NOMO-1 treated with dmso at 0.1 percent for 144 hours (cell line): ENCODE measurements at regions not wholly inside any gene's neighbourhood (a gene's known extent, or its start where the extent isn't known, plus 50 kb on each side); places are given as distances from the start of the nearest gene placed in this dataset.

Experiments used
- DNase-seq: peaks from one replicate; lab custom pipeline; 2025; ENCODE audit not compliant: unreplicated experiment; lab: John Stamatoyannopoulos, UW

DNA sequence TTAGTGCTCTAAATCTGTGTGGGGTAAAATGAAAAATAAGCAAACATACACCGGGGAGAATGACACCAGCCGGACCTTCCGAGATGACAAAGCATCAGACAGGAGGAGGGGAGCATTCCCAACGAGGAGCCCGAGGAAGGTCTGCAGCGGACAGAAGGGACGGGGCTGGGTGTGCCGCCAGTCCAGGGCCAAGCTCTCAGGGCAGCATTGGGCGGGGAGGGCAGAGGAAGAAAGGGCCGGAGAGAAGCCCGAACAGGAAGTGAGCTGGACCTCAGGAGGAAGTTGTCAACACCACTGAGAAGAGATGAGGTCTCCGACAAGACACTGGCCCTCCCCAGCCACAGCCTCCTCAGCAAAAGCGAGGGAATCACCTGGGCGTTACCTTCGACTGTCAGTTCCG lies 182.6 kb upstream of the RNF32 start:
- DNase-seq, result no peak

DNA sequence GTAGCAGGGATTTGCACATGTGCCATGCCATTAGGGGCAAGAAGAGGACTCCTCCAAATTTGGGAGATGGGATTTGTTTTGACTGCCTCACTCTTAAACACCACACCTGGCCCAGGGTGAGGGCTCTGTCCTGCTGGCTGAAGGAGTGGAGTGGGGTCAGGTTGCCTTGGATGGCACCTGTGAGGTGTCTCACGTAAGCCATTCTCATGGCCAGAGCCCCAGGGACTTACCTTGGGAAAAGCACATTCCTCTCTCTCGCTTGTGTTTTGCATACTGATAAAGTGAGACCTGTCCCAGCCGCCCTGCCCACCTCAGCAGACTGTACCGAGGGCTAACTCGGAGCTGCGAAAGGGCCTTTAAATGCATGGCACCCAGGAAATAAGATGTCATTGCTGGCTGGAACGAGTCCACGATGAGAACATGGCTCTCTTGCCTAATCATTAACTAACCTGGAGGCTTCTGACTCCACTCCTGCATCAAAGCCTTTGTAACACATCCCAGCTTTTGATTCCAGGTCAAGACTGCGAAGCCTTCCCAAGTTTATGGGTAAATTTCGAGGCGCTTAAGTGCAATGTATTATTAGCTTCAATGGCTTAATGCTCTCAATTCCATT lies 184.0 kb upstream of the RNF32 start:
- DNase-seq, result no peak

DNA sequence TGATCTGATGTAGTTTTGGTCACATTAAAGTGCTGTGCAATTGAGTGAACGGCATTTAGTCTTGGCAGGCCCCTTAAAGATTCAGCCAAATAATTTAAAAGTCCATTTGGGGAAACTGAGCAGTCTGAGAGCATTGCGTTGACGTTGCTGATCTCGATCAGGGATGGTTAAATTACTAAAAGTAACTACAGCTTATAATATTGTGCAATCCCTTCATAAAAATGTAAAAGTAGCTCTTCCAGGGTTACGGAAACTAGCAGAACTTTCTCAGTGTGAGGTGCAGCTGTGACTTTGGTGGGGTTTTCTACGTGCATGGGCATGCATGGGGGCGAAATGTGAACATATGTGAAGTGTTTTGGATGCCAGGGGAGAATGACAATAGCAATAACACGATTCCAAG lies 184.5 kb upstream of the RNF32 start:
- no peak for DNase-seq

DNA sequence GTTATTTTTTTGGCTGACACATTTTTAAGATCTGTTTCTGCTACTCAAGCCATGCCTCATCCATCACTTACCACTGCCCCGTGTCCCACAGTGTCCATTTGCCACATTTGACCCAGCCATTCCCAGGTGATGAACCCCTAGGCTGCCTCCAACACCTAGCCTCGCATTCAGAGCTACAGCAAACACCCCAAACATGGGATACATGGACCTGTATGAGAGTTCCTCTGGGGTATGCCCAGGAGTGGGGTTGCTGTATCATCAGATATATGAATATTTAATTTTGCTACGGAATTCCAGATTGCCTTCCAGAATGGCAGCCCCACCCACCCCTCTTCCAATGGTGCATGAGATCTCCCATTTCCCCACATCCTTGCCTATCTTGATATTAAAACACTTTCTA lies 190.1 kb upstream of the RNF32 start:
- no peak for DNase-seq

DNA sequence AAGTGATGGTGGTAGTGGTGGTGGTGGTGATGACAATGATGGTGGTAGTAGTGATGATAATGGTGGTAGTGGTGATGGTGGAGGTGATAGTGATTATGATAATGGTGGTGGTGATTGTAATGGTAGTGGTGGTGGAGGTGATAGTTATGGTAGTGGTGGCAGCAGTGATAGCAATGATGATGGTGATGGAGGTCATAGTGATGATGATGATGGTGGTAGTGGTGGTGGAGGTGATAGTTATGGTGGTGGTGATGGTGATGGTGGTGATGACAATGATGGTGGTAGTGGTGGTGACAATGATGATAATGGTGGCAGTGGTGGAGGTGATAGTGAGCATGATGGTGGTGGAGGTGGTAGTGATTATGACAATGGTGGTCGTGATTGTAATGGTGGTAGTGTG lies 191.7 kb upstream of the RNF32 start:
- DNase-seq, result no peak

DNA sequence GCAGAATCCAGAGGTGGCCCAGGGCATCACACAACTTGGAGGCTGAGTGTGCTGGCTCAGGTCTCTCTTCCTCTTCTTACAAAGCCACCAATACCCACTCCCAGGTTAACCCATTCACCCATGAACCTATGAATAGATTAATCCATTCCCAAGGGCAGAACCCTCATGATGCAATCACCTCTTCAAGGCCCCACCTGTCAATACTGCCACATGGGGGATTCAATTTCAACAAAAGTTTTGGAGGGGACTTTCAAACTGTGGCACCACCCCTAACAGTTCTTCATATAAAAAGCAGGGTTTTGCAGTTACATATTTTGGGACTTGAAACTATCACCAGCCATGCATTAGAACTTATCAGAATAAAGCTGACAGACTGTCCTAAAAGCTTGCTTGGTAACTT lies 193.6 kb upstream of the RNF32 start:
- no peak for DNase-seq

DNA sequence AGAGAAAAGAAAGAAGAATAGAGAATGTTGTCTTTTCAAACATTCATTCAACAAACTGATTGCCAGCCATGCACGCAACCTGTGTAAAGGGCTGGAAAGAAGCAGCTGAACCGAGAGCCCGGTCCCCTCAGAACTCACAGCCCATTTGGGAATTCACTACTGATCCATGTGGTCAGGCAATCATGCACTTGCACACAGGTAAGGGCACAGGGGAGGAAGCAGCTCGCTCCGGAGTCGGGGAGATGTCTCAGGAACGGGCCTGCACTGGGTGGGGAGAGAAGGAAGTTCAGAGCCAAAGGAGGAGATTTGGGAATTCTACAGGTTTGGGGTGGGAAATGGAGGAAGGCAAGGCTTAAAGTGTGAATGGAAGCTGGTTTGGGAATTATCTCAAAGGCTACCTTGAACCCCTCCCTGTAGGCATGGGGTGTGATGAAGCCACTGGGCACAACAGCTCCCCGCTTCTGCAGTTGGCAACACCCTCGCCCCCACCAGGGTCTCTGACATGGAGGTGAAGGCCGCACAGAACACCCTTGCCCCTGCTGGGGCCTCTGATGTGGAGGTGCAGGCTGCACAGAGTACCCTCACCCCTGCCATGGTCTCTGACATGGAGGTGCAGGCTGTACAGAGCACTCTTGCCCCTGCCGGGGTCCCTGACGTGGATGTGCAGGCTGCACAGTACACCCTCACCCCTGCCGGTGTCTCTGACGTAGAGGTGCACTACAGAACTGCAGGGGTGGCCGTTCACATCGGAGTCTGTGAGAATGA lies 194.4 kb upstream of the RNF32 start:
- no peak for DNase-seq

DNA sequence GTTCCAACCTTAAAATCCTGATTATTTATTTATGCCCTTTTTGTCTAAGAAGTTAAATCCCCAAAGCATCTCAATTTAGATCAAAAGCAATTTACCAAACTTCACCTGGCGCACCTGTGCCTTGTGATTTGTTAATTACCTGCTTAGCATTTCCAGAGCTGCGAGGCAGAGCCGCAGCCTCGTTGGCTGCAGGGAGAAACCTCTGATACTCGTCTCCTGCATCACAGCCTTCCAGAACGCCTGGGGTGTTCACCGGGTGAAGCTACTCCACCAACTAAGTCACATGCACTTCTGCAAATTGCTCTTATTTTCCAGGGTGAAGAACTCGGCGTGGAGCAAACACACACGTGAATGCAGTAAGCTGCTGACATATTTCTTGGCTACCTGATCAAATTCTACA lies 198.1 kb upstream of the RNF32 start:
- no peak for DNase-seq

DNA sequence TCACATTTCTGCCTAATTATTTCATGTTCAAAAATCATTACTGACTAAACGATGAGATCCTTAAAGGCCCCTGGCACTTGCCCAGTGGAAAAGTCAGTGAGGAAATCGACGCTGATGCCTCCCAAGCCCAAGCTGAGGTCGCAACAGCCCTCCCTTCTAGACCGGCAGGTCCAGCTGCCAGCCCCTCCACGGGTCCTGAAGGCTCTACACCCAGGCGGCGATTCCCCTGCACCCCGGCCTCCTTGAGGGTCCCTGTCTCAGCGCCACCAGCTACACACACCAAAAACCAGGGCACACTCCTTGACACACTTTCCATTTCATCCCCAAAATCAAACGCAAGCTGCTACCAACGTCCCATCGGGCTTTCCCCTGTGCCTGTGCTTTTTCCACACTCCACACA lies 200.1 kb upstream of the RNF32 start:
- DNase-seq, result no peak

DNA sequence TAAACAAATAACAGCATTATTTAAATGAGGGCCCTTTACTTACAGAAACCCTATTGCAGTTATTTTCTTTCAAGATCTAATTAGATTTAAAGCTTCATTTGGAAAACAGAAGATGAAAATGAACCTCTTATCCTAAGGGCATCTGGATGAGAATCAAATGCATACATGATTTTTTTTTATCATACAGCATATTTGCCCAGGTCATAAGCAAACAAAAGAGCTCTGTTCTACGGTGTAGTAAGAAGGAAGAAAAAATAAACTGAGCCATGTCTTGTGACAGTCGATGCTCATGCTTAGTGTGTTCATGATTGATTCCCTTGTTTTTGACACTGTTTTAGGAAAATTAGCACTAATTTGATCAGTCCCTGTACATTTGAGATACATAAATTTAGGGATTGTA lies 202.6 kb upstream of the RNF32 start:
- DNase-seq, result no peak

DNA sequence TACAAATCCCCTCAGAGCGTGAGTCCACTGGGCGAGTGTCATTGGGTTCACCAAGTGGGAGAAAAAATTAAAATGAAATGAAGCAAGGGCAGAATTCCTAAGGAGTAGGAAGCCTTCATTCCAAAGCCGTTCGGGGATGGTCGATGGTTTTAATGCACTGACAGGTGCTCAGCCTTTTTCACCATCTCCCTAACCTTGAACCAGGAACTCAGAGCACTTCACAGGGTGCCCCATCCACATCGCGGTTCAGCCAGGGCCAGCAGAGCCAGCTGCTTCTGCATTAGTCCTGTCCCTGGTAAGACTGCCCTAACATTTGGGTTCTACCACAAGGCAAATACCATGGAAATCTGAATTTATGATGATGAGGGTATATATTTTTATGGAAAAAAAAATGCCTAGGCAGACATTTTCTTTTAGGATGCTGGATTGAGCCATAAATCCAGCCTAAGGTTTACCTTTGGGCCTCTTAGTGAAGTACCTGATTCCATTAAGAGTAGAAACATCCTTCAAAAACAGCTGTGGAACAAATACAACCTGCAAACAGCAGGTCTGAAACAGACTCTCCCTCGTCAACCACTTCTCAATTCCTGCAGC lies 203.5 kb upstream of the RNF32 start:
- no peak for DNase-seq

DNA sequence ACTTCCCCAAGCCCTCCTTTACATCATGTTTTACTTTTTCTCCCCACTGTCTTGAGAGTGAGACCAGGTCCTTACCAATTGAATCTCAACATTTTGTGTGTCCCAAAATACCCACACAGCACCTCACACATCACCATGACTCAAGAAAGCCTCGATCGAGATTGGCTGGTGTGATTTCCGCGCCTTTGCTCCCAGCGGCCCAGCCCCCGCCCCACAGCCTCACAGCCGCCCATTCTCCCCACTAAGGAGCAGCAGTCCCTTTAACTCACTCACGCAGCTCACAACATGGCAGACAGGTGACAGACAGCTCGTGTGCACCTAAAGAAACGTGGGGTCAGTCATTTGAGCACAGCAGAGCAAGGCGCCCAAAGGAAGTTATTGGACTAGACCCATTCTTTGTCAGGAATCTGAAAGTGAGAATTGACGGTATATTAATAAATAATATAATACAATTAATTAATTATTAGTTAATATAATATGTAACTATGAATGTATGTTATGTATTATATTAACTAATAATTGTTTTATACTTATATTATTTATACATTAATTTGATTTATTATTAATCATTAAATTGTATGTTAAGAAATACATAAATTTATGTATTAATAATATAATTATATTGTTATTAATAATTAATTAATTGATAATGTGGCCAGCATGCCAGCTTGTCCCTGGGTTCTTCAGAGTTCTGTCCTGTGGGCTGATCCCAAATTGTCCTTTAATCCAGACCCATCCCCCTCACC lies 204.9 kb upstream of the RNF32 start:
- DNase-seq, result no peak

DNA sequence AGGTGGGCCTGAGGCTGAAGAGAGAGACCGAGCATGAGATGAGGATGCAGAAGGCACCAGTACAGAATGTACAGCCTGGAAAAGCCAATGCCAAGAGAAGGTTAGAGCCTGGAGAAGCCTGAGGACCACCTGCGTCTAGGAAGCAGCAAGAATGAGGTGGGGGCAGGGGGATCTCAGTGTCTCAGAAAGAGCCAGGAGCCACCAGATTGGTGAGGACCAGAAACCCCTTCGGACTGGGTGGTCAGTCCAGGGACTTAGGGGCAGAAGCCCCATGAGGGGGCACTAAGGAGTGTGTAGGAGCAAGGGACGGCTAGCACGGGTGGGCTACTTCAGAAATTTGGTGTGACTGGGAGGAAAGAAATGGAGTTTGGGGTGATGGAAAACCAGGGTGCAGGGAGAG lies 205.9 kb upstream of the RNF32 start:
- DNase-seq, result no peak

DNA sequence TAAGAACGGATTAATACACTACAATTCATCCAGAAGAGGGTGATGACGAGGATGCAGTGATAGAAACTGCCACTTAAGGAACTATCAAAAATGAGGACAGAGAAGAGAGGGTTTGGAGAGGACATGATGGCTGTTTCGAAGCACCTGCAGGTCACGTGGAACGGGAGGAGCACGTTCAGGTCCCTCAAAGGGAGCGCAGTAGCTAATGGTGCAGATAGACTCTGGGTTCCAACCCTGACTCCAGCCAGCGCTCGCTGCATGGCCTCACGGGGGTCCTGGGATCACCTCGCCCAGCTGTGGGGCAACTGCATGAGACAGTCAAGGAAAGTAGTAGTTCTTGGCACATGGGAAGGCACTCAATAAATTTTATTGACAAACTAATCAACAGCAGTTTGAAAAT lies 208.6 kb upstream of the RNF32 start:
- DNase-seq, result no peak

DNA sequence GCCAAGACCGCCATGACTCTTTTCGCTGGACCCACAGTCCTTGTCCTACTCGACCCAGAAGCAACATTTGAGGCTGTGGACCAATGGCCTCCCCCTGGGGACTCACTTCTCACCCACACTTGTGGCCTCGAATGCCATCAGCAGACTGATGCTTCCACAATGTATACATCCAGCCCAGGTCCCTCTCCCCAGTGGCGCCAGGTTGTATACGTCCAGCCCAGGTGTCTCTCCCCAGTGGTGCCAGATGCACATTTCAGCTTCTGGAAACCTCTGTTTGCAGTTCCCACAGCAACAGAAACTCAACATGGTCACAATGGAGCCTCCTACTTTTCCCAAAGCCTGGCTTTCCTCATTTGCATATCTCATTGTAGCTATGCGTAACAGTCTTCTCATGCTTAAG lies 210.5 kb upstream of the RNF32 start:
- DNase-seq, result no peak

DNA sequence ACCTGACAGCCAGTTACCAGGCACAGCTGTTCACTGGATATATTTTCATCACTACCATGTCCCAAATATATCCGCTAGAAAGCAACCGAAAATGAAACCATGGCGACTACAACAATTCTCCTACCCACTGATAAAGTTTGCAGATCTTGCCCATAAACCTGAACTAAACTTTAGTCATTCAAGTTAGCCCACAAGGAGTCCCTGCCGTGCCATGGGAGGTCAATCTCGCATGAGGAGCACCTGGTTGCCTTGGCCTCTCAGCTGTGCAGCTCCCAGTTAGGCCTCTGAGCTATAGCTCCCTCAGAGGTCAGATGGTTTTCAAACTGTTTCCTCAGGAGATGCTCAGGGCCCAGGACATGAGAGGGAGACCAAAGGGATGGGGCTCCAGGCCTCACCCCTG lies 211.1 kb upstream of the RNF32 start:
- DNase-seq, result no peak

DNA sequence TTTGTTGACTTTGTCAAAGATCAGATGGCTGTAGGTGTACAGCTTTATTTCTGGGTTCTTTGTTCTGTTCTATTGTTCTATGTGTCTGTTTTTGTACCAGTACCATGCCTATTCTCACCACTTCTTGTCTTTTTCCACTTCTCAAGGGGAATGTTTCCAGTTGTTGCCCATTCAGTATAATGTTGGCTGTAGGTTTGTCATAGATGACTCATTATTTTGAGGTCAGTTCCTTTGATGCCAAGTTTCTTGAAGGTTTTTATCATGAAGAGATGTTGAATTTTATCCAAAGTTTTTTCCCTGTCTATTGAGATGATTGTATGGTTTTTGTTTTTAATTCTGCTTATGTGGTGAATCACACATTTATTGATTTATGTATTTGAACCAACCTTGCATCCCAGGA lies 216.7 kb upstream of the RNF32 start:
- no peak for DNase-seq

DNA sequence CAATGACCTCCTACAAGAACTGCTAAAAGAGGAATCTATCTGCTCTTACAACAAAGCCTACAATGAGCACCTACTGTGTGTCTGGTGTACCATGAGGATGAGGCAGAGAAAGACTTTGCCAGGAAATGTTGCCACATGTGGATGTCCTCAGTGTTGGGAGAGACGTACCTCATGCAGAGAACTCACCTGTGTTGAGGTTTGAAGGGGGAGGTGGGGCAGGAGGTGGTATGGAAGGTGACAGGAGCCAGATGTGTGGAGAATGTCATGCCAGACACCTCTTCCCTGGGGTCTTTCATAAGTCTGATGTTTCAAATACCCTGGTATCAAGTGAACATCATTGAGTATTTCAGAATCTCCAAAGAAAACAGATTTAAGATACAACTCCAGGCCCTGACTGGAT lies 220.1 kb upstream of the RNF32 start:
- no peak for DNase-seq

DNA sequence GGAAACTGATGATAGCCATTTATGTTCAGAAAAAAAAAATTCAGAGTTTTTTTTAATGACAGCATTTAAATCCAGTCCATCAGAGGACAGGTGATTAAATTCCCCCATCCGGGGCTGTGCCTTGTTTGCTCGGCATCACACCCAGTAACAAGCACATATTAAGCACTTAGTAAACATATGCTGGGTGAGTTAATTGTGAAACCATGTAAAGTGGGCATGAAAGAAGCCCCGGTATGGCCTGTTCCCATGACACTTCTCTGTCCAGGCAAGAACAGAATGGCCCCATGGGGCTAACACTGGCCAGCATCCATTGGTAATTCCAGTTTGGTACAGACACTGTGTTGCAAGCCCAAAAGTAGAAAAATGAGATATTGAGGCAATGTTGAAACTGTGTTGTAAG lies 220.8 kb upstream of the RNF32 start:
- DNase-seq, result no peak

DNA sequence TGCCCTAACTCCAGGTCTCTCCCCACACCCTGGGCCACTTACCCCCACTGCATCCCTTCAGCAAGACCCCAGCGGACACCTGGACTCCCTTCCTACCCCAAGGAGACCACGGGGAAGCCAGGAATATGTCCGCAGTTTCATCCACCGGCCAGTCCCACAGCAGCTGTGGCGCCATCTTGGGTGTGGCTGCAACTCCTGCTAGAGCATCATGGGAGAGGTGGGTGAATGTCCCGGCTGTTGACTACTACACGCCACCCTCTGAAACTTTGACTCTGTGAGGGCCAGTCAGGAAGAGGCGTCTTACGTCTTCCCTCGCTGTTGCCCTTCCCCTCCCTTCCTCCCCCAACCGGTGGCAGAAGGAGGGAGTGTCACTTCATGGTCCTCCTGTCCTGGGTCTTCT lies 238.3 kb upstream of the RNF32 start:
- no peak for DNase-seq

DNA sequence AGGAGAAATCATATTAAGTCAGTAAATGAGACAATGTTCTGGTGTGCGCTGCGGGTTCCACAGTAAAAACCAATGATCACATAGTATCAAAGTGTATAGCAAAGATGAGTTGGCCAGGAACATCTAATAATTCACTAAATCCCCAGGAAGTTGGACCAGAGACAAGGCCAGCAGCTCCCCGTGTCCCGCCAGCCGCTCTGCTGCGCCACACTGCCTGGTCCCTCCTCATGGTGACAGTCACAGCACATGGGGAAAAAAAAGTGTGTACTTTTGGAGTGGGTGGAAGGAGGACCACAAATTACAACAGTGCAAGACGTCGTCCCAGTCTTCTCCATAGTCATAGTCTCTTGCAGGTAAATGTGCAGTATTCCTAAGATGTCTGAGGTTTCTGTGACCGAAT lies 239.0 kb upstream of the RNF32 start:
- no peak for DNase-seq

DNA sequence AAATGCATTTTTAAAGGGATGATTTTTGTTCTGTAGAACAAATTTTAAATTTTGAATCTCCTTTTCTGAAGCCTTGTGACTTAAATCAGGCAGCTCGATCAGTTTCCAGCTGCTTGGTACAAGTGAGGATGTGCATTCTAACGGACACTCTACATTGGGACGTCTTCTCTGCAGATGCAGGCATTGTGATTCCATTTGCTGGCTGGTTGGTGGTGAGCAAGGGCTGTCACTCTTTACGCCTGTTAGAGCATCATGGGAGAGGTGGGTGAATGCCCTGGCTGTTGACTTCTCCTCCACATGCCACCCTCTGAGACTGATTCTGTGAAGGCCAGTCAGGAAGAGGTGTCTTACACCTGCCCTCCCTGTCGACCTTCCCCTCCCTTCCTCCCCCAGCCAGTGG lies 240.5 kb upstream of the RNF32 start:
- no peak for DNase-seq
